CD4-positive, alpha-beta T cell treated with Interleukin-6 at 100 ng/mL for 8 hours (primary cell): ENCODE measurements at regions not wholly inside any gene's neighbourhood (a gene's known extent, or its start where the extent isn't known, plus 50 kb on each side); places are given as distances from the start of the nearest gene placed in this dataset.
"Not testable (repeated sequence)": the region's sequence is repeated elsewhere in the genome, so short reads cannot be mapped to it uniquely, and the experiment has no call there.

ENCODE experiments used
- DNase-seq: peaks from one replicate; pipeline ENCODE4 v3.0.0-alpha.2; 2020; ENCODE audit warnings: mixed read lengths, low spot score

DNA sequence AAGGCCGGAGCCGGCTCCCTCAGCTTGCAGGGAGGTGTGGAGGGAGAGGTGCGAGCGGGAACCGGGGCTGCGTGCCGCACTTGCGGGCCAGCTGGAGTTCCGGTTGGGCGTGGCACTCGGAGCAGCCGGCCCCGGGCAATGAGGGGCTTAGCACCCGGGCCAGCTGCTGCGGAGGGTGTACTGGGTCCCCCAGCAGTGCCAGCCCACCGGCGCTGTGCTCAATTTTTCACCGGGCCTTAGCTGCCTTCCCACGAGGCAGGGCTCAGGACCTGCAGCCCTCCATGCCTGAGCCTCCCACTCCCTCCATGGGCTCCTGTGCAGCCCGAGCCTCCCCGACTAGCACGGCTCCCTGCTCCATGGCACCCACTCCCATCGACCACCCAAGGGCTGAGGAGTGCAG is 62.2 kb upstream of the ANKRD55 start:
- DNase-seq, result not testable (repeated sequence)

DNA sequence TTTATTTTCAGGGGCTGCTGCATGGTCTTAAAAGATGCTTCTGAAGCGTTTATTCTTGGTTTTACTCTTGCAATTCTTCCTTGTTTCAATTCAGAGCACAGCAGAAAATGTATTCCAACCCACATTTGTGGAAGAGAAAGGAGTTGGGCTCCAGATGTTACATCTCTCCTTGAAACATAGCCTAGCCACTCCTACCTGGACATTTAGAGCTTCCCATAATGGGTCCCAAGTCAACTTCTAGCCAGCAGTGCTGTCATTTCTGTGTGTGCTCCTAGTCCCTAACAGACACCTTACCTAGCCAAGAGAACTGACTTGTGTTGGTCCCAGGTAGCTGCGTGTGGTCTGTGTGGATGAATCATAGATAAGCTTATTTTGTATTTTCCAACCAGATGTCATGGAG is 61.2 kb upstream of the ANKRD55 start:
- DNase-seq, result no peak

DNA sequence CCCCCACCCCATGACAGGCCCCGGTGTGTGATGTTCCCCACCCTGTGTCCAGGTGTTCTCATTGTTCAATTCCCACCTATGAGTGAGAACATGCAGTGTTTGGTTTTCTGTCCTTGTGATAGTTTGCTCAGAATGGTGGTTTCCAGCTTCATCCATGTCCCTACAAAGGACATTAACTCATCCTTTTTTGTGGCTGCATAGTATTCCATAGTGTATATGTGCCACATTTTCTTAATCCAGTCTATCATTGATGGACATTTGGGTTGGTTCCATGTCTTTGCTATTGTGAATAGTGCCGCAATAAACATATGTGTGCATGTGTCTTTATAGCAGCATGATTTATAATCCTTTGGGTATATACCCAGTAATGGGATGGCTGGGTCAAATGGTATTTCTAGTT is 59.7 kb upstream of the ANKRD55 start:
- not testable (repeated sequence) for DNase-seq

DNA sequence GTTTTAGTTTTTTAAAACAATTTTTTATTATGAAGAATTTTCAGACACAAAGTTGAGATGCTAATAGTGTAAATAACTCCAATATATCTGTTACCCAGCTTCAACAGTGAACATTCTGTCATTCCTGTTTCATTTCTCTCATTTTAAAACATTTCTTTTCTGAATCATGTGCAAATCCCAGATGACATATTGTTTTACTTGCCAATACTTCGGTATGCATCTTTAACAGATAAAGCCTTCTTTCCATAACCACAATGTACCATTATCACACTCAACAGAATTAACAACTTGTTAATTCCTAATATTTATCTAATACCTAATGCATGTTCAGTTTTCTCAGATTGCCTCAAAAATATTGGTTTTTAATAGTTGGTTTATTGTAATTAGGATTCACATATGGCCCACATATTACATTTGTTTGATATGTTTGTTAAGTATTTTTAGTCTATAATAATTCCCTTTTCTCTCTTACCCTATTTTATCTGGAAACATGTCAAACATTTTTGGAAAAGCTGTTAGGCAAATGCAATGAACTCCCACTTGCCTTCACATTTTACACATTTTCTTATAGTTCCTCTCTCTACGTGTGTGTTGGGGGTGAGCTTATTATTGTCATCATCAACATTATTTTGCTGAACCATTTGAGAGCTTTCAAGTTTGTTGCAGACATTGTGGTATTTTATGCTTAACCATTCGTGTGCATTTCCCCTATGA is 58.7 kb upstream of the ANKRD55 start:
- no peak for DNase-seq

DNA sequence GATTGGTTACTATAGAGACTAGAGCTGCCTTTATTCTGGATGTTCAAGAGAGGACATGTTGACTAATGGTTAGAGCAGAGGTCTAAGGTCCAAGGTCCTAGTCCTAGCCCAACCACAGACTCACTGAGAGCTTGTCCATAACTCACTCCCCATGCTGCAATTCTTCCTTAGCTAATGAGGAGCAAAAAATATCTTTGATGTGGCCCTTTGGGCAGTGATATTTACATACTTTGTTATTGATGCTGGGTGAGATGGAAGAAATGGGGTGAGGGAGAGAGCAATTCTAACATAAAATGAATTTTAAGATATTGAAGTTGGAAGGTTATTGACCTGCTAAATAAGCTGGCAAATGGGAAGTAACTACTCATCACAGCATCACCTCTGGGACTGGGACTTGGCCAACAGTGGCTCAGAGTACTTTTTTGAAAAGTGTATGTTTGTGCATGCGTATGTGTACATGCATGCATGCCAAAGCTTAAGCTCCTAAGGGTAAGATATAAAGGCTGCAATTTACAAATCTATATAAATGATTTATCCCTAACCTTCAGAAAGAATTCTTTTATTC is 58.0 kb upstream of the ANKRD55 start:
- DNase-seq, result no peak

DNA sequence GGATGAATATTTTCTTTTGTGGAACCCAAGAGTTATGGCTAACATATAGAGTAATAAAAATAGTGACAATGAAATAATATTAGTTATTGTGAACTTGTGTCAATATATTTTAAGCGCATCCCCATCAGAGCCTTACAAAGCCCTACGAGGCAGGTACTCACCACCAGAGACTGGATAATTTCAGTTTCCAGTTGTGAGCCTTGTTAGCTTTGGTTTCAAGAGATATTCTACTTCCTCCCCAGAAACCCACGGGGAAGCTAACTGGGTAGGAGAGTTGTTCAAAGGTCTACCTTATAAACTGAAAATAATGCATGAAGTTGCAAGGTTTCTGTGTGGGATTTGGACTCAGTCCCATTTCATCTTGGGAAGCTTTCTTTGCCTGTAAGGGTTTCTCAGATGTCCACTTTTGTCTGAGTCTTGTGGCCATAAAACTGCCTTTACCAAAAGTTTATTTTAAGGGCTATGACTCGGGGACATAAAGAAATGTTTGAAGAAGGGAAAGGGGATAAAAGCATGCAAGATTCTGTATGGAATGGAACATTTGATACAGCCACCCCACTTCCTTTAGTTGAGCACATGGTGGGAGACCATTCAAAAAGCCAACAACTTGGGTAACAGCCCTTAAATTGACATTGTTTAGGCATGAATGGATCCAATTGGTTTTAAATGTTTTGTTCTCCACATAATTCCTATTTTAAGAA is 57.4 kb upstream of the ANKRD55 start:
- DNase-seq, result no peak

DNA sequence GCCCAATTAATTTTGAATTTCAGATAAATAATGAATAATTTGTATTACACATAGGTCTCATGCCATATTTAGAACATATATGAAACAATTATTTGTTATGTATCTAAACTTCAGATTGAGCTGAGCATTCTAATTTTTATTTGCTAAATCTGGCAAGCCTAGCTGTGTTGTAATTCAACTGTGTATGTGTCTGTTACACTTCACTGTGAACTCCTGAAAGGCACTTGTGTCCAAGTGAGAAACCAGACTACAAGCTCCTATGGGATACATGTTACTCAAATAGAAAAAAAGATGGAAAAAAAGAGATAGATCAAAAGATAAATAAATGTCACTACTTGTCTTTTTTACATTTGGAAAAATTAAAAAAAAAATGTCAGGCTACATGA is 56.5 kb upstream of the ANKRD55 start:
- no peak for DNase-seq

DNA sequence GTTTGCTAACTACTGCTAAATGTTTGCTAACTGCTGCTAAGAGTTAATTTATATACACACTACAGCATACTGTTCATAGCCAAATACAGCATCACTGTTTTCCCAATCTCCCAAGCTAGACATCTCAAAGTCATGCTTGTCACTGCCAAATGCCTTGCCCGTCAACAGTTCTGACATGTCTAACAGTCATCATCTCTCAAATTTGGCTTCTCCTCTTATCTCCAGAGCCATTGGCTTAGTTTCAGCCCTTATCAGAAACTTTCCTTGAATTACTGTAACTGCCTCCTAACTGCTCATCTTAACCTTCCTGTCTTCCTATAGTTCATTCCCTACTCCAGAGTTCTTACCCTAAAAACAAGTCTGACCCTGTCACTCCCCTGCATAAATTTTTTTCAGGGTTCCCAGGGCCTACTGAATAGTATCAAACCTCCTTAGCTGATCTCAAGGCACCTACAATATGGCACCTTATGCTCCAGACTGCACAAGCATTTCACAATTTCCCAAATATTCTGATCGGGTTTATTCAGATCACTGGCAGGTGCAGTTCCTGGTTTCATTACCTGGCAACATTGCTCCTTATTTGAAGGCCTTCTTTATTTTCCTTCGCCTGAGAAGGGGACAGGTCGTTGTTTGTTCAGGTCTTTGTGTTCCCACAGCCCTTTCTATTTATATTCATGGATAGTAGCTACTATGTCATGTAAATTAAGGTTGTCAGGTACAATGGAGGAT is 55.9 kb upstream of the ANKRD55 start:
- no peak for DNase-seq

DNA sequence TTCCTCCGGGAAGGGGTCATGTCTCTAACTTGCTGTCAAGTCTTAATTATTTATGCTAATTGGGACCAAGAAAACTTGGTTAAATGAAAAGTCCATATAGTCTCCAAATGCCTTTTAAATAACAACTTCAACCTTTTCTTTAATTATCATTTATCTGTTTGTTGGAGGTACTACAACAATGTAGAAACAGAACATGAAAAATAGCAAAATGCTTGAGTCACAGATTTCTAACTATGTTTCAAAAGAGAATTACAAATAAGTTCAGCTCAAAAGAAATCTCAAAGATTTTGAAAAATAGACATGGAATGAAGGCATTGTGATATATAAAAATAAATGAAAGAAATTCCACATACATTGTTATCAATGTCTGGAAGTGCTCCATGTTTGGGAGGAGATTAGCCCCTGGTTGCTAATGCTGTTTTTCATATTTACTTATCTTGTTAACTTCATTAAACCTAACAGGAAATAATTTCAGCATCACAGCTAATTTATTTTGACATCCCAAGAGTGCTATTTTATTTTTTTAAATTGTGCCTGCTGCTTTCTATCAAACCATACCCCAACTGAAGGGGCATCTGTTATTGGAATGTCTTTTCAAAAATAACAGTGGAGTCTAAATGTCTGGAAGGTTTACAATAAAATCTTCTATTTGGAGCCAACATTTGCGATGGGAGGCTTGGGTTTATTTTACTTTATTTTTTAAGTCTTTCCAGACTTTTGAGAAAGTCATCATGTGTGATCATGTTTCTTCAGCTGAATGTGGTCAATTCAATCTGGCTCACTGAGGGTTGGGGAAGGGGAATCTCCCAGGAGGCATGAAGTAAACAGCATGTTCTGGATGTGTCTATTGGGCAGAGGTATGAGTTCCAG is 53.1 kb upstream of the ANKRD55 start:
- DNase-seq, result no peak

DNA sequence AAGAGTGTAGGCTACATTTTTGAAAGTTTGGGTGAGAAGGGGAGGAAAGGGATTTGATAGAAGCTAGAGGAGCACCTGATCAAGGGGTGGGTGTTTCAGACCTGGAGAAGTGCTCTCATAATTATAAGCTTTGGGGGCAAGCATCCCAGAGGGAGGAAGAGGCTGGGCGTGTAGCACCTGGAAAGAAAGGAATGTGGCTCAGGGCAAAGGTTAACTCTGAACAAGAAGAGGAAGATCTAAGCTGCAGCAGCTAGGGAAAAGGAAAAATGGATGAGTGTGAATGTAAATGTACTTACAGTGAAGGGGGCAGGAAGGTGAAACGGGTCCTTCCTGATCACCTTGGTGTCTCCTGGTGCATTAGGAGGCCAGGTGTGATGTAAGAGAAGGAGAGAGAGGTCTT is 49.8 kb upstream of the ANKRD55 start:
- DNase-seq, result no peak
